Osteocyte (in vitro differentiated cells): ENCODE measurements at regions not wholly inside any gene's neighbourhood (a gene's known extent, or its start where the extent isn't known, plus 50 kb on each side); places are given as distances from the start of the nearest gene placed in this dataset.
"Not testable (repeated sequence)": the region's sequence is repeated elsewhere in the genome, so short reads cannot be mapped to it uniquely, and the experiment has no call there.

Experiments used
- DNase-seq: peaks from one replicate; pipeline ENCODE4 v3.0.0; 2021; ENCODE audit warnings: mixed read lengths; ENCODE audit not compliant: unreplicated experiment; ENCODE audit errors: extremely low spot score
- H3K27ac Mint-ChIP-seq: one replicate; pipeline ENCODE4 v1.8.0; 2021; ENCODE audit warnings: mild to moderate bottlenecking, mixed read lengths; ENCODE audit not compliant: unreplicated experiment
- H3K27me3 Mint-ChIP-seq: one replicate; pipeline ENCODE4 v1.8.0; 2021; ENCODE audit warnings: mixed read lengths; ENCODE audit not compliant: unreplicated experiment
- H3K36me3 Mint-ChIP-seq: one replicate; pipeline ENCODE4 v1.8.0; 2021; ENCODE audit warnings: mixed read lengths; ENCODE audit not compliant: unreplicated experiment
- H3K4me1 Mint-ChIP-seq: one replicate; pipeline ENCODE4 v1.8.0; 2021; ENCODE audit warnings: mixed read lengths; ENCODE audit not compliant: unreplicated experiment
- H3K4me3 Mint-ChIP-seq: one replicate; pipeline ENCODE4 v1.8.0; 2021; ENCODE audit warnings: mild to moderate bottlenecking, moderate library complexity, mixed read lengths; ENCODE audit not compliant: unreplicated experiment
- H3K9me3 Mint-ChIP-seq: one replicate; pipeline ENCODE4 v1.8.0; 2021; ENCODE audit warnings: mixed read lengths; ENCODE audit not compliant: unreplicated experiment
- CTCF ChIP-seq: fragments of 200-600 bp; sonication (generic); IDR thresholded peaks from 2 replicates; pipeline ENCODE4 v1.5.0; 2021; ENCODE audit warnings: antibody characterized with exemption, mild to moderate bottlenecking, moderate library complexity

GRCh38 chr5:44051591-44051990 is 337.6 kb downstream of the FGF10 start:
- TF ChIP-seq CTCF = no peak
- H3K4me3 Mint-ChIP-seq = no peak overlapping the region

GRCh38 chr5:44048276-44048984 is 340.8 kb downstream of the FGF10 start:
- H3K4me1 Mint-ChIP-seq = no peaks in the 10 kb centered on the region
- no peak for TF ChIP-seq CTCF
- H3K27me3 Mint-ChIP-seq = no peaks in the 10 kb centered on the region
- DNase-seq = no peak
- no peaks in the 10 kb centered on the region for H3K36me3 Mint-ChIP-seq
- peaks cover 6% of the 10 kb centered on the region for H3K9me3 Mint-ChIP-seq
- H3K27ac Mint-ChIP-seq = no peak overlapping the region
- no peak overlapping the region for H3K4me3 Mint-ChIP-seq

More at GRCh38 chr5:44051591-44051990, 337.6 kb downstream of the FGF10 start:
- no peaks in the 10 kb centered on the region for H3K27me3 Mint-ChIP-seq
- H3K36me3 Mint-ChIP-seq = no peaks in the 10 kb centered on the region
- no peaks in the 10 kb centered on the region for H3K4me1 Mint-ChIP-seq
- H3K9me3 Mint-ChIP-seq = no peaks in the 10 kb centered on the region
- H3K27ac Mint-ChIP-seq = no peak overlapping the region
- no peak for DNase-seq

GRCh38 chr5:44046619-44047364 is 342.4 kb downstream of the FGF10 start:
- Mint-ChIP-seq H3K36me3 (no peaks in the 10 kb centered on the region), H3K9me3 (peaks cover 6% of the 10 kb centered on the region), H3K27me3 (no peaks in the 10 kb centered on the region), H3K4me1 (no peaks in the 10 kb centered on the region), H3K27ac (no peak overlapping the region), H3K4me3 (no peak overlapping the region)
- TF ChIP-seq CTCF = no peak
- DNase-seq = no peak

GRCh38 chr5:44044549-44044948 is 344.7 kb downstream of the FGF10 start:
- not testable (repeated sequence) for H3K4me3 Mint-ChIP-seq, DNase-seq, H3K36me3 Mint-ChIP-seq, H3K27ac Mint-ChIP-seq, H3K4me1 Mint-ChIP-seq, H3K27me3 Mint-ChIP-seq
- H3K9me3 Mint-ChIP-seq = peaks cover 19% of the 10 kb centered on the region

- no peak for DNase-seq
- no peaks in the 10 kb centered on the region for H3K4me1 Mint-ChIP-seq
- TF ChIP-seq CTCF = no peak
- H3K27ac Mint-ChIP-seq = no peak overlapping the region
- no peak overlapping the region for H3K4me3 Mint-ChIP-seq
- no peaks in the 10 kb centered on the region for H3K36me3 Mint-ChIP-seq
- no peaks in the 10 kb centered on the region for H3K9me3 Mint-ChIP-seq
- H3K27me3 Mint-ChIP-seq = no peaks in the 10 kb centered on the region
Observed at GRCh38 chr5:44028226-44028625, 361.0 kb downstream of the FGF10 start.
